Ovary (tissue), 7 donors: ENCODE measurements at regions not wholly inside any gene's neighbourhood (a gene's known extent, or its start where the extent isn't known, plus 50 kb on each side); places are given as distances from the start of the nearest gene placed in this dataset.
"Not testable (repeated sequence)": the region's sequence is repeated elsewhere in the genome, so short reads cannot be mapped to it uniquely, and the experiment has no call there.

ENCODE experiments used
- DNase-seq, 5 donors: peaks; one replicate each; pipeline ENCODE4 v3.0.0-alpha.2; 2019 to 2020
- H3K27ac ChIP-seq, 2 donors: fragments of 200-600 bp; one replicate each; pipeline versions ENCODE4 v1.5.1 to v1.8.0; 2019 to 2022
- H3K27me3 ChIP-seq: fragments of 200-600 bp; one replicate; pipeline ENCODE4 v1.8.0; 2022
- H3K36me3 ChIP-seq: fragments of 200-600 bp; sonication (generic); one replicate; pipeline ENCODE4 v1.5.1; 2019
- H3K4me1 ChIP-seq: one replicate; pipeline ENCODE4 v1.8.1; 2013; ENCODE audit warnings: mild to moderate bottlenecking, moderate library complexity; ENCODE audit not compliant: insufficient read depth
- H3K4me3 ChIP-seq: fragments of 200-600 bp; sonication (generic); one replicate; pipeline ENCODE4 v1.5.1; 2017
- H3K9me3 ChIP-seq, 2 donors: fragments of 200-600 bp in 1 of 2; sonication (generic) in 1 of 2; one replicate each; pipeline versions ENCODE4 v1.5.1 to v1.8.1; 2013 to 2019; ENCODE audit warnings: mild to moderate bottlenecking in 1 of 2, moderate library complexity in 1 of 2
- EP300 ChIP-seq: sonication (generic); formaldehyde crosslinking; IDR thresholded peaks from one replicate; pipeline ENCODE4 v1.6.1; 2017; ENCODE audit warnings: antibody characterized with exemption
- POLR2A ChIP-seq: fragments of 450-650 bp; IDR thresholded peaks from one replicate; pipeline ENCODE4 v1.6.1; 2017; ENCODE audit warnings: antibody characterized with exemption, mild to moderate bottlenecking, moderate library complexity
- WGBS, 3 donors: extraction: QIAGEN DNeasy Blood & Tissue Kit in 1 of 3; methylation state at CpG; one replicate each; pipeline versions ENCODE4 v1.1.5 to v1.1.7; 2013 to 2017; 5-methylcytosine and 5-hydroxymethylcytosine counted together
- intact Hi-C, 4 donors: fragments of 100-400 bp; cut with DNase I; formaldehyde crosslinking; loops; one replicate each; pipeline versions ENCODE4 v1.11.0 to v1.15.1; 2022 to 2023
- TF ChIP-seq, protein P1 (sequence below), 3 donors: fragments of 450-650 bp in 2 of 3; fragments of 200-600 bp in 1 of 3; IDR thresholded peaks; one replicate each; pipeline versions ENCODE4 v1.5.1 to v1.8.0; 2016 to 2022; ENCODE audit warnings: antibody characterized with exemption in 3 of 3, mild to moderate bottlenecking in 1 of 3
- donor health status: DM: no; HTN: no; CAD: no; lungs with moderate emphysema.
- donor health status: DM: no; HTN: no; CAD: no.
- donor health status: Bipolar disorder and iron deficiency.
- donor health status: DM: no; HTN: no; CAD: no.
- donor health status: DM: yes; HTN: yes; CAD: no.

DNA sequence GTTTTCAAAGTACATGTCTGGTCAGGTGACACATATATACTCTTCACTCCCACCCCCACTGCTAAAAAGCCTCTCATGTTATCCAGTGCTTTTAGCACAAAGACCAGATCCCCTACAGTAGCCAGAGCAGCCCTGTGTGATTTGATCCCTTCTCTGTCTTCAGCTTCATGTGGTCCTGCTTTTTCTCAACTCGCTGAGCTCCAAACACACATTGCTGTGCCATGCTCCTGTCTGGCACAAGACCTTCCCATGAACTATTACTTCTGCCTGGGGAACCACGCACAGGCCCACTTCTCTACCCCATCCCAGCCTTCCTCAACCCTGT is 127.1 kb downstream of the RASSF10 start:
- 86 to 93% (median 87%) methylated on average over 2 of the region's 2 CpGs for WGBS, 3 donors
- H3K27ac ChIP-seq, result no peak overlapping the region
- H3K27me3 ChIP-seq, result no peaks in the 10 kb centered on the region
- no peaks in the 10 kb centered on the region for H3K4me1 ChIP-seq
- intact Hi-C loops, result no loop called here
- no peaks in the 10 kb centered on the region for H3K36me3 ChIP-seq
- no peak for TF ChIP-seq EP300
- TF ChIP-seq, protein P1, sequence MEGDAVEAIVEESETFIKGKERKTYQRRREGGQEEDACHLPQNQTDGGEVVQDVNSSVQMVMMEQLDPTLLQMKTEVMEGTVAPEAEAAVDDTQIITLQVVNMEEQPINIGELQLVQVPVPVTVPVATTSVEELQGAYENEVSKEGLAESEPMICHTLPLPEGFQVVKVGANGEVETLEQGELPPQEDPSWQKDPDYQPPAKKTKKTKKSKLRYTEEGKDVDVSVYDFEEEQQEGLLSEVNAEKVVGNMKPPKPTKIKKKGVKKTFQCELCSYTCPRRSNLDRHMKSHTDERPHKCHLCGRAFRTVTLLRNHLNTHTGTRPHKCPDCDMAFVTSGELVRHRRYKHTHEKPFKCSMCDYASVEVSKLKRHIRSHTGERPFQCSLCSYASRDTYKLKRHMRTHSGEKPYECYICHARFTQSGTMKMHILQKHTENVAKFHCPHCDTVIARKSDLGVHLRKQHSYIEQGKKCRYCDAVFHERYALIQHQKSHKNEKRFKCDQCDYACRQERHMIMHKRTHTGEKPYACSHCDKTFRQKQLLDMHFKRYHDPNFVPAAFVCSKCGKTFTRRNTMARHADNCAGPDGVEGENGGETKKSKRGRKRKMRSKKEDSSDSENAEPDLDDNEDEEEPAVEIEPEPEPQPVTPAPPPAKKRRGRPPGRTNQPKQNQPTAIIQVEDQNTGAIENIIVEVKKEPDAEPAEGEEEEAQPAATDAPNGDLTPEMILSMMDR (IDR thresholded peaks at IDR 0.05), result no peak
- no peak for TF ChIP-seq POLR2A
- no peak overlapping the region for H3K4me3 ChIP-seq
- H3K9me3 ChIP-seq, result no peaks in the 10 kb centered on the region
- no peak for DNase-seq

DNA sequence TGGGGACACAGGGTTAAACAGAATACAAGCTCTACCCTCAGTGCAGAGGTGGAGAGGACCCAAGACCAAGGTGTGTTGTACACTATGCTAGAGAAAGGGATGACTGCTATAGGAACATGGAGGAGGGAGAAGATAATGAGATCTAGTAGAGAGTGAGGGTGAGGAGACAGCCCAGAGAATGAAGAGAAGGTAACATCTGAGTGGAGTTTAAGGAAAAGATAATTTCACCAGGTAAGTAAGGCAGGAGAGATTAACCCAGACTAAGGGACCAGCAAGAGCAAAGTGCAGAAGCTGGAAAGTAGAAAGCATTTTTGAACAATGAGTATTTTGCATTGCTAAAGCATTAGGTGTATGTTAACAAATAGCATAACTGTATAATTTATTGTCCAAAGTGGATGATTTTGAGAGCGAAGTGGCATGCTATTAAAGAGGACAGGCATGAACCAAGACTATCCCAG is 128.8 kb downstream of the RASSF10 start:
- H3K27me3 ChIP-seq, result no peaks in the 10 kb centered on the region
- H3K27ac ChIP-seq, result no peak overlapping the region
- no peak for DNase-seq
- no peaks in the 10 kb centered on the region for H3K36me3 ChIP-seq
- no peaks in the 10 kb centered on the region for H3K4me1 ChIP-seq
- no peaks in the 10 kb centered on the region for H3K9me3 ChIP-seq
- WGBS, 3 donors, result 74 to 82% (median 82%) methylated on average over 1 of the region's 1 CpG
- intact Hi-C loops, result no loop called here
- no peak overlapping the region for H3K4me3 ChIP-seq
- TF ChIP-seq POLR2A (no peak), EP300 (no peak)
- TF ChIP-seq, protein P1 (IDR thresholded peaks at IDR 0.05), result no peak

DNA sequence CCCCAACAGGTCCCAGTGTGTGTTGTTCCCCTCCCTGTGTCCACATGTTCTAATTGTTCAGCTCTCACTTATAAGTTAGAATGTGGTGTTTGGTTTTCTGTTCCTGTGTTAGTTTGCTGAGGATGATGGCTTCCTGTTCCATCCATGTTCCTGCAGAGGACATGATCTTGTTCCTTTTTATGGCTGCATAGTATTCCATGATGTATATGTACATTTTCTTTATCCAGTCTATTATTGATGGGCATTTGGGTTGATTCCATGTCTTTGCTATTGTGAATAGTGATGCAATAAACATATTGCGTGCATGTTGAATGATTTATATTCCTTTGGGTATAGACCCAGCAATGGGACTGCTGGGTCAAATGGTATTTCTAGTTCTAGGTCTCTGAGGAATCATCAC is 130.0 kb downstream of the RASSF10 start:
- intact Hi-C loops, H3K36me3 ChIP-seq, H3K9me3 ChIP-seq, H3K4me1 ChIP-seq, H3K27ac ChIP-seq, H3K27me3 ChIP-seq, H3K4me3 ChIP-seq, DNase-seq: not testable (repeated sequence)
- 90% methylated on average over 1 of the region's 1 CpG for WGBS, 3 donors

DNA sequence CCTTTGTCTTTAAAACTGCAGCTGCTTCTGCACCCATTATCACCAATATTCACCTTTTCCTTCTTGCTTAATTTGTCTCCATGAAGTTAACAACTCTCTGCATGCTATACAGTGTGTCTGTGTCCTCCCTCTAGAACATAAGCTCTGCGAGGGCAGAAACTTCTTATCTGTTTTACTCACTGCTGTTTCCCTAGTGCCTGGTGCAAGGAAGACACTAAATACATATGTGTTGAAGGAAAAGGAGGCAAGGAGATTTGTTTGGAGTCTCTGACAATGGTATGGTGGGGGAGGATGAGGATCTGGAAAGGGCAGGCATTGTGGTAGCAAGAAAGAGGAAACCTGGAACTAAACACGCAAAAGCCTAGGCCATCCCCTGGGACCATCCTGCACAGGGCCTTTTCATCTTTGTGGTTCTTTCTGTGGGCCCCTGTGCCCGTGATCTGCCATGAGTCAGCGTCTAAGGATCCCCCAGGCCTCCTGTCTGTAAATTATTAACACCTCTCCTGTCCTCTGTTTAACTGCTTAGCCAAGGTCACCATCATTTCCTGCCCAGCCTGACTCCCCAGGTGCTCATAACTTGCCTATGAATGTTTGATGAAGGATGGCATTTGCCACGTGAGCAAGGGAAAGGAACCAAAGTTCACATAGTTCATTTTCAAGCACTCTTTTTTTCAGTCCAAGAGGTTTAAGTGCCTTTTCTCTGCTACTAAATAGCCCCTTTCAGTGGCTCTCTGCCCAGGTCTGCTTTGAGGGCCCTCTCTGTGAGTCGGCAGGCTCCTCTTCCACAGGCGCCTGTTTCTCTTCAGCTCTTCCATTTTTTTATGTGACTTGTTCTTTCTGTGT is 131.1 kb downstream of the RASSF10 start:
- Histone ChIP-seq H3K4me3 (no peak overlapping the region), H3K27me3 (no peaks in the 10 kb centered on the region), H3K36me3 (no peaks in the 10 kb centered on the region), H3K9me3 (no peaks in the 10 kb centered on the region), H3K4me1 (no peaks in the 10 kb centered on the region), H3K27ac (no peak overlapping the region)
- TF ChIP-seq, protein P1 (IDR thresholded peaks at IDR 0.05), result no peak
- TF ChIP-seq POLR2A (no peak), EP300 (no peak)
- 38 to 56% (median 53%) methylated on average over 7 of the region's 7 CpGs for WGBS, 3 donors
- DNase-seq, result no peak
- intact Hi-C loops, result no loop called here

DNA sequence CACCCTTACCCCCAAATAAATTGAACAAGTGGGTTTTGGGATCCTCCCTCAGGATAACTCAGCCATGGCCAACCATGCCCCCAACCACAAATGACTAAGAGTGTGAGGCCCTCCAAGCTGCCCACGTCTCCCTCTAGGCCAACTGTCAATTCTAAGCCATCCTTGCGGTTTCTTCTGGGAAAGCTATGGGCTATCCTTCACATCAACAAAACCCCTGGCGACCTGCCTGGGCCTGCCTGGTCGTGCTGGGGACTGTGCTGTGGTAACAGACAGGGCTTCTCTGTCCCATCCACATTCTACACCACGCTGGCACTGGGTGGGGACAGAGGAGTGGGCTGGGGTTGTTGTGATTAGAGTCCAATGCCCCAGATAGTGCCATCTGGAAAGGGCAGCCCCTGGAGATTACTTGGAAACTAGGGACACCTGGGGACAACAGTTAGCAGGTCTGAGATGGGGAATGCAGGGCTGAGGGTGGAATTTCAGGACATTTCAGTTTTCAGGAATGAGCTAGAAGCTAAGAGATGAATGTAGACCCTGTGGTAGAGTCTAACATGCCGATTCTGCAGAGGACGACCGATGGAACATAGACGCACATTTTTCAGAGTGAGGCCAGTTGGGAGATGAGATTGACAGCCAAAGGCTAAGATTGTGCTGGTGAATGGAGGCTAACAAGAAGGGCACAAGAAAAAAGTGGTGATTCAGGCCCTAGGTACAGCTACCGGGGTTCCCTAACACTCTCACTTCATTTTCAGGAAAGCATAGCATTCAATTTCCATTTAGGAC is 131.9 kb downstream of the RASSF10 start:
- Histone ChIP-seq H3K27me3 (no peaks in the 10 kb centered on the region), H3K9me3 (no peaks in the 10 kb centered on the region), H3K4me3 (no peak overlapping the region), H3K36me3 (no peaks in the 10 kb centered on the region), H3K27ac (no peak overlapping the region), H3K4me1 (no peaks in the 10 kb centered on the region)
- DNase-seq, result no peak
- intact Hi-C loops, result no loop called here
- 84 to 90% (median 87%) methylated on average over 10 of the region's 10 CpGs for WGBS, 3 donors
- no peak for TF ChIP-seq EP300
- TF ChIP-seq POLR2A, result no peak
- TF ChIP-seq, protein P1 (IDR thresholded peaks at IDR 0.05), result no peak
